PFSK-1 (cell line): ENCODE measurements at regions not wholly inside any gene's neighbourhood (a gene's known extent, or its start where the extent isn't known, plus 50 kb on each side); places are given as distances from the start of the nearest gene placed in this dataset.

Source experiments
- REST ChIP-seq, 2 experiments: IDR thresholded peaks; 2 replicates each; pipeline versions ENCODE4 v1.6.1 to v1.8.0; 2011 to 2012; ENCODE audit warnings: low read depth in 2 of 2, low read length in 2 of 2, control low read depth in 1 of 2, inconsistent platforms in 1 of 2, mild to moderate bottlenecking in 1 of 2, moderate library complexity in 1 of 2; ENCODE audit not compliant: insufficient read depth in 1 of 2
- SIN3A ChIP-seq: IDR thresholded peaks from 2 replicates; pipeline ENCODE4 v1.6.1; 2012; ENCODE audit warnings: mild to moderate bottlenecking, low read length, moderate library complexity, borderline replicate concordance; ENCODE audit not compliant: insufficient read depth

- TF ChIP-seq REST (IDR thresholded peaks at IDR 0.05; ENCODE audit: insufficient read depth in 1 of 2, low read depth in 2 of 2, low read length in 2 of 2): no peak
- TF ChIP-seq SIN3A: no peak
Measured at GRCh38 chr2:129801575-129801974, 177.9 kb upstream of the RAB6C start.
